ENCODE measurements at regions not wholly inside any gene's neighbourhood (a gene's known extent, or its start where the extent isn't known, plus 50 kb on each side); places are given as distances from the start of the nearest gene placed in this dataset.

DNA sequence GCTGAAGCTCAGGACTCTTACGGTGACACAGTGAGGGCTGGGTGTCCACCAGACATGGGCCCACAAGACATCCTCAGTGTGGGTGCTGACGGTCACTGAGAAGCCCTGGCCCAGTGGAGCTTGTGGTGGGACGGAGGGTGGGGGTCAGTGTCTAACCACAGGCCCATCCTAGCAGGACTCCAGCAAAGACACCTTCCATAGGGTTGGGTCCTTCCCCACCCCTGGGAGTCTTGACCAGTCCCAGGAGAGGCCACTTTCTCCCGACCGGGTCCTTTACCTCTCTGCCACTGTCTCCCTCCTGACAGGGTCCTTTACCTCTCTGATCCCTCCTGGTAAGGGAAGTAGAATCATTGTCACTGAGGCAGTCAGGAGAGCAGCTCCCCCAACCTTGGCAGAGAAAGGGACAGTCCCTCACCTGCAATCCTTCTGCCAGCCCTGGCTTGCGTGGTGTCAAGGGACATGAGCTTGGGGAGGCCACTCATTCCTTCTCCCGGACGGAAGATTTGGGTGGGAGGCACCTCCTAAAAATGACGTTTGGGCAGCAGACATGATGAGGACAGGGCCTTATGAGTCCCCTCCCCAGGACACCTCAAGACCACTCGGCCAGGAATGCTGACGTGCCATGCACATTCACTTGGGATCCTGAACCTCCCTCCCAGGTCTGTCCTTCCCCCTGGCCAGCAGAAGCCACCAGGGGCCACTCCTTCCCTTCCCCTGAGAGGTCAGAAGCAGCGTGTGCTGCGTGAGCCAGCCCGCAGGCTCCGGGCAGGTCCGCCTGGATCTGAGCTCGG is 91.5 kb upstream of the FGF3 start:
- 84% methylated on average over 17 of the region's 17 CpGs for WGBS (ENCODE audit: insufficient coverage)
- no peaks in the 10 kb centered on the region for H3K9me3 ChIP-seq (ENCODE audit: control insufficient read depth, insufficient read depth, low read length)
- peaks cover 2% of the 10 kb centered on the region for H3K27me3 ChIP-seq (ENCODE audit: control insufficient read depth, insufficient read depth, low read length)
- H3K27ac ChIP-seq (ENCODE audit: low read length), result no peak overlapping the region
- H3K27me3 Mint-ChIP-seq (ENCODE audit: low read depth in 2 of 2), result peaks cover 0 to 14% of the 10 kb centered on the region in 2 donors
- no peaks in the 10 kb centered on the region for H3K4me1 ChIP-seq (ENCODE audit: control insufficient read depth, insufficient read depth, low read length)
- no peaks in the 10 kb centered on the region for H3K9me3 Mint-ChIP-seq
- TF ChIP-seq, protein P1, sequence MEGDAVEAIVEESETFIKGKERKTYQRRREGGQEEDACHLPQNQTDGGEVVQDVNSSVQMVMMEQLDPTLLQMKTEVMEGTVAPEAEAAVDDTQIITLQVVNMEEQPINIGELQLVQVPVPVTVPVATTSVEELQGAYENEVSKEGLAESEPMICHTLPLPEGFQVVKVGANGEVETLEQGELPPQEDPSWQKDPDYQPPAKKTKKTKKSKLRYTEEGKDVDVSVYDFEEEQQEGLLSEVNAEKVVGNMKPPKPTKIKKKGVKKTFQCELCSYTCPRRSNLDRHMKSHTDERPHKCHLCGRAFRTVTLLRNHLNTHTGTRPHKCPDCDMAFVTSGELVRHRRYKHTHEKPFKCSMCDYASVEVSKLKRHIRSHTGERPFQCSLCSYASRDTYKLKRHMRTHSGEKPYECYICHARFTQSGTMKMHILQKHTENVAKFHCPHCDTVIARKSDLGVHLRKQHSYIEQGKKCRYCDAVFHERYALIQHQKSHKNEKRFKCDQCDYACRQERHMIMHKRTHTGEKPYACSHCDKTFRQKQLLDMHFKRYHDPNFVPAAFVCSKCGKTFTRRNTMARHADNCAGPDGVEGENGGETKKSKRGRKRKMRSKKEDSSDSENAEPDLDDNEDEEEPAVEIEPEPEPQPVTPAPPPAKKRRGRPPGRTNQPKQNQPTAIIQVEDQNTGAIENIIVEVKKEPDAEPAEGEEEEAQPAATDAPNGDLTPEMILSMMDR (IDR thresholded peaks at IDR 0.05), result no peak
- no peak overlapping the region for H3K27ac Mint-ChIP-seq
- ATAC-seq, result no peak
- no peaks in the 10 kb centered on the region for H3K36me3 ChIP-seq (ENCODE audit: control insufficient read depth, insufficient read depth, low read length)
- no peaks in the 10 kb centered on the region for H3K36me3 Mint-ChIP-seq
- no peak overlapping the region for H3K4me3 Mint-ChIP-seq
- DNase-seq, result no peak
- intact Hi-C loops (cut with micrococcal nuclease), result loop anchor here (2.0 to 10.0 kb wide), 2 partner anchors 286 to 564 kb away; no protein-coding TSS in a partner anchor
- H3K4me3 ChIP-seq (ENCODE audit: low read length), result no peak overlapping the region
- peaks cover 0 to 5% of the 10 kb centered on the region in 2 donors for H3K4me1 Mint-ChIP-seq

DNA sequence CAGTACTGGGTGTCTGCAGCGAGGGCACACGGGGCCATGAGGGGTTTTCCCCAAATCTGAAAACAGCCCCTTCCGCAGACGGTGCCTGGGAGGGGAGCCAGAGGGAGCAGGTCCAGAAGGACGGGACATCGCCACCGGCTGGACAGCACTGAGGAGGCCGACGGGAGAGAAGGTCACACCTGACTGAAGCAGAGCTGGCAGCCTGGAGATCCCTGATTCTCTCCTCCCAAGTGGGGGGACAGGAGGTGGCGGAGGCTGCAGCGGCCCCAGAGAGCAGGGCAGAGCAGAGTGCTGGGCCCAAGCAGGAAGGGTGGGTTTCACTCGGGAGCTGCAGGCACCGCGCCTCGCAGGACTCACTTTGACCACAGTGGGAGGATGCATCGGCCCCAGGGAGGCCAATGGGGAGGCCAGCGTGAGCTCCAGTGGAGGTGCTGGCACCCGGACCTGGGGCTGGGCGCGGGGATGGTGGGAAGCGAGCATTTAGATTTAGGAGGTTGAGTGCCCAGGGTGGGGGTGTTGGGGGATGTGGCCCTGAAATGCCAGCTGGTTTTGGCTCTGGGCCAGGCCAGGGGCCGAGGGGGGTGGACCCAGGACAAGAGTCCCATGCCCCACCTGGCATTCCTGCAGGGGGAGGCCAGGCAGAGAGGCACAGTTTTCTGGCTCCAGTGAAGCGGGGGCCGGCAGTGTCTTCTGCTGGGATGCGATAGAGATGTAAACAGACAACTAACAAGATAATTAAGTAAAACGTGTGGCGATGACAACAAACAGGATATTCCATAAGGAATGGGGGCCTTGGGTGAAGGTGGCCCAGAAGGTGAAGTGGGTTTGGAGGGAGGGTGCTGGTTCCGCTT is 92.3 kb upstream of the FGF3 start:
- Mint-ChIP-seq H3K4me3 (no peak overlapping the region), H3K4me1 (peaks cover 0 to 5% of the 10 kb centered on the region in 2 donors), H3K27ac (no peak overlapping the region), H3K9me3 (no peaks in the 10 kb centered on the region), H3K27me3 (ENCODE audit: low read depth in 2 of 2) (peaks cover 0 to 12% of the 10 kb centered on the region in 2 donors), H3K36me3 (no peaks in the 10 kb centered on the region)
- TF ChIP-seq, protein P1 (IDR thresholded peaks at IDR 0.05), result no peak
- Histone ChIP-seq H3K36me3 (ENCODE audit: control insufficient read depth, insufficient read depth, low read length) (no peaks in the 10 kb centered on the region), H3K27me3 (ENCODE audit: control insufficient read depth, insufficient read depth, low read length) (peaks cover 2% of the 10 kb centered on the region), H3K27ac (ENCODE audit: low read length) (no peak overlapping the region), H3K4me1 (ENCODE audit: control insufficient read depth, insufficient read depth, low read length) (no peaks in the 10 kb centered on the region), H3K9me3 (ENCODE audit: control insufficient read depth, insufficient read depth, low read length) (no peaks in the 10 kb centered on the region), H3K4me3 (ENCODE audit: low read length) (no peak overlapping the region)
- no peak for DNase-seq
- WGBS (ENCODE audit: insufficient coverage), result 75% methylated on average over 28 of the region's 28 CpGs
- intact Hi-C loops (cut with micrococcal nuclease), result loop anchor here (2.0 to 10.0 kb wide), 2 partner anchors 285 to 563 kb away; no protein-coding TSS in a partner anchor
- ATAC-seq, result no peak

DNA sequence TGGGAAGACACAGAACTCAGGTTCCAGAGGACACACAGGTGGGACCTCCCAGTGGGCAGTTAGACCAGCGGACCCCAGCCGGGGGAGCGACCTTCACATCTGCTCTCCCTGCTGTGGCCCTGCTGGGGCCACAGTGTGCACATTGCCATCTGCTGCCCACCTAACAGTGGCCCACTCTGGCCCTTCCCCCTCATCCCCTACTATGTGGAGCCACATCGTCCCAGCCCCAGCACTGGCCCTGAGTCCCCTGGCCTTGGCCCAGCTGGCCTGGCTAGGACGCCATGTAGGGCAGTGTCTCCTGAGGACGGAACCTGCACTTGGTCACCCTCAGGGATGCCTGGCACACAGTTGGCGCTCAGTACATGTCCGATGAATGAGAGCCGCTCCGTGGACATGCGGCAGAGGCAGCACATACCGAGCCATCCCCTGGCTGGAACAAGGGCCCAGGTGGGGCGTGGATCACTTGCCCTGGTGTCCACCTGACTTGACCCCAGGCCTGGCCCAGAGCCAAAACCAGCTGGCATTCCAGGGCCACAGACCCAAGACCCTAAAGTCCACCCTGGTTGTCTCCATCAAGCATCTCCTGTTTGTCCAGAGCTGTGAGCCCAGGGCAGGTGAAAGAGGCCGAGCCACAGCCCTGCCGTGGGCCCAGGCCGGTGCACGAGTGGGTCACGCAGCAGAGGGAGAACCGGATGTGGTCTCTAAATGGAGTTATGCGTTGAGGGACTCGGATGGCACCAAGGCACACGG is 93.1 kb upstream of the FGF3 start:
- no peaks in the 10 kb centered on the region for H3K36me3 ChIP-seq (ENCODE audit: control insufficient read depth, insufficient read depth, low read length)
- peaks cover 2% of the 10 kb centered on the region for H3K27me3 ChIP-seq (ENCODE audit: control insufficient read depth, insufficient read depth, low read length)
- ATAC-seq, result no peak
- no peaks in the 10 kb centered on the region for H3K9me3 Mint-ChIP-seq
- whole genome bisulfite sequencing (ENCODE audit: insufficient coverage), result 87% methylated on average over 22 of the region's 22 CpGs
- H3K36me3 Mint-ChIP-seq, result no peaks in the 10 kb centered on the region
- H3K27me3 Mint-ChIP-seq (ENCODE audit: low read depth in 2 of 2), result peaks cover 0 to 7% of the 10 kb centered on the region in 2 donors
- TF ChIP-seq, protein P1 (IDR thresholded peaks at IDR 0.05), result no peak
- H3K27ac Mint-ChIP-seq, result no peak overlapping the region
- no peak overlapping the region for H3K4me3 Mint-ChIP-seq
- no peaks in the 10 kb centered on the region for H3K9me3 ChIP-seq (ENCODE audit: control insufficient read depth, insufficient read depth, low read length)
- no peak overlapping the region for H3K27ac ChIP-seq (ENCODE audit: low read length)
- no peaks in the 10 kb centered on the region for H3K4me1 ChIP-seq (ENCODE audit: control insufficient read depth, insufficient read depth, low read length)
- H3K4me1 Mint-ChIP-seq, result peaks cover 0 to 5% of the 10 kb centered on the region in 2 donors
- DNase-seq, result no peak
- intact Hi-C loops (cut with micrococcal nuclease), result loop anchor here (10.0 kb wide), 1 partner anchor 562 kb away; no protein-coding TSS in a partner anchor
- no peak overlapping the region for H3K4me3 ChIP-seq (ENCODE audit: low read length)

Measured in natural killer cell (primary cell).